ENCODE measurements at regions not wholly inside any gene's neighbourhood (a gene's known extent, or its start where the extent isn't known, plus 50 kb on each side); places are given as distances from the start of the nearest gene placed in this dataset.
"Not testable (repeated sequence)": the region's sequence is repeated elsewhere in the genome, so short reads cannot be mapped to it uniquely, and the experiment has no call there.

GRCh38 chr1:149338698-149339097 is 136.1 kb upstream of the NBPF19 start:
- no CpG with 5 or more reads among the region's 7 CpGs for WGBS, 2 donors
- H3K9me3 ChIP-seq; H3K4me1 ChIP-seq; H3K27me3 ChIP-seq; intact Hi-C loops (cut with DNase I); H3K36me3 ChIP-seq (replicated peaks in 1 of 2; ENCODE audit: insufficient read depth in 1 of 2, low read depth in 2 of 2); ATAC-seq; DNase-seq; H3K27ac ChIP-seq; H3K4me3 ChIP-seq: not testable (repeated sequence)

- ATAC-seq; H3K36me3 ChIP-seq (replicated peaks in 1 of 2; ENCODE audit: insufficient read depth in 1 of 2, low read depth in 2 of 2); intact Hi-C loops (cut with DNase I); H3K4me3 ChIP-seq; H3K27ac ChIP-seq; H3K4me1 ChIP-seq; DNase-seq; H3K9me3 ChIP-seq; H3K27me3 ChIP-seq: not testable (repeated sequence)
- WGBS, 2 donors, result no CpG with 5 or more reads among the region's 1 CpG
Observed at GRCh38 chr1:149349448-149349847, 125.4 kb upstream of the NBPF19 start.

- H3K9me3 ChIP-seq; H3K4me3 ChIP-seq; H3K36me3 ChIP-seq (replicated peaks in 1 of 2; ENCODE audit: insufficient read depth in 1 of 2, low read depth in 2 of 2); H3K4me1 ChIP-seq; H3K27ac ChIP-seq; ATAC-seq; intact Hi-C loops (cut with DNase I); DNase-seq; H3K27me3 ChIP-seq: not testable (repeated sequence)
- WGBS, 2 donors, result no CpG with 5 or more reads among the region's 1 CpG
Observed at GRCh38 chr1:149352205-149352604, 122.6 kb upstream of the NBPF19 start.

GRCh38 chr1:149354579-149354978 is 120.3 kb upstream of the NBPF19 start:
- H3K36me3 ChIP-seq (replicated peaks in 1 of 2; ENCODE audit: insufficient read depth in 1 of 2, low read depth in 2 of 2); intact Hi-C loops (cut with DNase I); ATAC-seq; DNase-seq; H3K27me3 ChIP-seq; H3K27ac ChIP-seq; H3K4me1 ChIP-seq; H3K4me3 ChIP-seq; H3K9me3 ChIP-seq: not testable (repeated sequence)
- WGBS, 2 donors, result no CpG with 5 or more reads among the region's 2 CpGs

GRCh38 chr1:149355748-149356147 is 119.1 kb upstream of the NBPF19 start:
- H3K27ac ChIP-seq; H3K27me3 ChIP-seq; H3K4me3 ChIP-seq; H3K4me1 ChIP-seq; ATAC-seq; H3K9me3 ChIP-seq; H3K36me3 ChIP-seq (replicated peaks in 1 of 2; ENCODE audit: insufficient read depth in 1 of 2, low read depth in 2 of 2); DNase-seq; intact Hi-C loops (cut with DNase I): not testable (repeated sequence)
- WGBS, 2 donors, result no CpG with 5 or more reads among the region's 1 CpG

- H3K4me1 ChIP-seq; H3K9me3 ChIP-seq; H3K27ac ChIP-seq; DNase-seq; H3K27me3 ChIP-seq; H3K4me3 ChIP-seq; intact Hi-C loops (cut with DNase I); H3K36me3 ChIP-seq (replicated peaks in 1 of 2; ENCODE audit: insufficient read depth in 1 of 2, low read depth in 2 of 2): not testable (repeated sequence)
- no CpG with 5 or more reads among the region's 4 CpGs for WGBS, 2 donors
- ATAC-seq, result peak; percentile 56
Observed at GRCh38 chr1:149356152-149356551, 118.7 kb upstream of the NBPF19 start.

GRCh38 chr1:149360351-149360750 is 114.5 kb upstream of the NBPF19 start:
- WGBS, 2 donors, result no CpG with 5 or more reads among the region's 3 CpGs
- intact Hi-C loops (cut with DNase I); DNase-seq; H3K27me3 ChIP-seq; ATAC-seq; H3K4me3 ChIP-seq; H3K27ac ChIP-seq; H3K9me3 ChIP-seq; H3K4me1 ChIP-seq; H3K36me3 ChIP-seq (replicated peaks in 1 of 2; ENCODE audit: insufficient read depth in 1 of 2, low read depth in 2 of 2): not testable (repeated sequence)

GRCh38 chr1:149361310-149361709 is 113.5 kb upstream of the NBPF19 start:
- WGBS, 2 donors, result no CpG with 5 or more reads among the region's 2 CpGs
- H3K36me3 ChIP-seq (replicated peaks in 1 of 2; ENCODE audit: insufficient read depth in 1 of 2, low read depth in 2 of 2); H3K4me1 ChIP-seq; H3K27ac ChIP-seq; H3K4me3 ChIP-seq; intact Hi-C loops (cut with DNase I); ATAC-seq; H3K9me3 ChIP-seq; H3K27me3 ChIP-seq; DNase-seq: not testable (repeated sequence)

- H3K4me1 ChIP-seq; H3K9me3 ChIP-seq; H3K36me3 ChIP-seq (replicated peaks in 1 of 2; ENCODE audit: insufficient read depth in 1 of 2, low read depth in 2 of 2); intact Hi-C loops (cut with DNase I); H3K27ac ChIP-seq; DNase-seq; H3K27me3 ChIP-seq; ATAC-seq; H3K4me3 ChIP-seq: not testable (repeated sequence)
- WGBS, 2 donors, result no CpG with 5 or more reads among the region's 1 CpG
Observed at GRCh38 chr1:149364188-149364981, 110.5 kb upstream of the NBPF19 start.

- intact Hi-C loops (cut with DNase I); H3K36me3 ChIP-seq (replicated peaks in 1 of 2; ENCODE audit: insufficient read depth in 1 of 2, low read depth in 2 of 2); H3K4me3 ChIP-seq; H3K4me1 ChIP-seq; DNase-seq; H3K27me3 ChIP-seq; H3K27ac ChIP-seq; ATAC-seq; H3K9me3 ChIP-seq: not testable (repeated sequence)
- 83 to 100% methylated on average over 1 of the region's 1 CpG for WGBS, 2 donors
Observed at GRCh38 chr1:149366402-149366801, 108.4 kb upstream of the NBPF19 start.

- H3K27ac ChIP-seq; DNase-seq; H3K27me3 ChIP-seq; intact Hi-C loops (cut with DNase I); H3K4me3 ChIP-seq; ATAC-seq; H3K36me3 ChIP-seq (replicated peaks in 1 of 2; ENCODE audit: insufficient read depth in 1 of 2, low read depth in 2 of 2); H3K9me3 ChIP-seq; H3K4me1 ChIP-seq: not testable (repeated sequence)
- WGBS, 2 donors, result 48 to 59% methylated on average over 2 of the region's 3 CpGs
Observed at GRCh38 chr1:149367472-149368044, 107.3 kb upstream of the NBPF19 start.

GRCh38 chr1:149368337-149368736 is 106.5 kb upstream of the NBPF19 start:
- H3K9me3 ChIP-seq; H3K4me1 ChIP-seq; H3K27me3 ChIP-seq; ATAC-seq; H3K4me3 ChIP-seq; DNase-seq; H3K36me3 ChIP-seq (replicated peaks in 1 of 2; ENCODE audit: insufficient read depth in 1 of 2, low read depth in 2 of 2); intact Hi-C loops (cut with DNase I); H3K27ac ChIP-seq: not testable (repeated sequence)
- 45 to 57% methylated on average over 1 of the region's 1 CpG for WGBS, 2 donors
